ENCODE measurements at regions not wholly inside any gene's neighbourhood (a gene's known extent, or its start where the extent isn't known, plus 50 kb on each side); places are given as distances from the start of the nearest gene placed in this dataset.
A peak's percentile ranks its signal among the peaks of the same experiment; 100 is the strongest.

DNA sequence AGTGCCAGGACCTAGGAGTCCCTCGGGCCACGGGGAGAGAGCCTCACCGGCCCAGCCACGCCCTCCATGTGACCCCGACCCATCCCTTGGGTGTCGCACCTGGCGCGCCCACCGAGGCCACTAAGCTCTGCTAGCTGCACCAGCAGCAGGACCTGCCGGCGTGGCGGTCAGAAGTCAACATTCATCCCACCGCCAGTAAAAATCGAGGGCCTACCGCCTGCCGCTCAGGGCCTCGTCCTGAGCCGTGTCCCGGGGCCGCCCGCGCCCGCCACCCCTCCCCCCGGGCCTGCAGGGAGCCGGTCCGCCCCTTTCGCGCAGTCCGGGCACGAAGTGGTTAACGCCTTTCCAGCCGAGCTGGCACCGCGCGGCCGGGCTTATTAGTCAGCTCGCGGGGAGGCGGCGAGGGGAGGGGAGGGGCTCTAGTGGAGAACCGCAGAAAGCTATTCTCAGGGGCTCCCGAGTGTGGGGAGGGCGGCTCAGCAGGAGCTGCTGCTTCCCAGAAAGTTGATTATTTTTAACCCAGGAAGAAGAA, 124.4 kb downstream of the C9orf50 start:
- intact Hi-C loops (cut with DNase I; ENCODE audit: low total_unique reads), result loop anchor here (10.0 kb wide), 1 partner anchor 108 kb away; no protein-coding TSS in a partner anchor
- Histone ChIP-seq H3K4me1 (peaks cover 70 to 97% (median 87%) of the 10 kb centered on the region in 4 donors), H3K27me3 (no peaks in the 10 kb centered on the region), H3K27ac (peak overlapping the region; percentile 97 to 100 (median 100)), H3K4me3 (peak overlapping the region; percentile 50 to 65 (median 60)), H3K9me3 (no peaks in the 10 kb centered on the region), H3K36me3 (peaks cover 0 to 8% (median 2%) of the 10 kb centered on the region in 4 donors)
- peak; percentile 96 to 98 for DNase-seq
- TF ChIP-seq POLR2A (IDR thresholded peaks at IDR 0.05) (peak in 2 of 4 donors; percentile 75 to 88), POLR2AphosphoS5 (IDR thresholded peaks at IDR 0.05) (peak; percentile 73 to 95 (median 87)), EP300 (IDR thresholded peaks at IDR 0.05) (peak; percentile 49)
- TF ChIP-seq, protein P1, sequence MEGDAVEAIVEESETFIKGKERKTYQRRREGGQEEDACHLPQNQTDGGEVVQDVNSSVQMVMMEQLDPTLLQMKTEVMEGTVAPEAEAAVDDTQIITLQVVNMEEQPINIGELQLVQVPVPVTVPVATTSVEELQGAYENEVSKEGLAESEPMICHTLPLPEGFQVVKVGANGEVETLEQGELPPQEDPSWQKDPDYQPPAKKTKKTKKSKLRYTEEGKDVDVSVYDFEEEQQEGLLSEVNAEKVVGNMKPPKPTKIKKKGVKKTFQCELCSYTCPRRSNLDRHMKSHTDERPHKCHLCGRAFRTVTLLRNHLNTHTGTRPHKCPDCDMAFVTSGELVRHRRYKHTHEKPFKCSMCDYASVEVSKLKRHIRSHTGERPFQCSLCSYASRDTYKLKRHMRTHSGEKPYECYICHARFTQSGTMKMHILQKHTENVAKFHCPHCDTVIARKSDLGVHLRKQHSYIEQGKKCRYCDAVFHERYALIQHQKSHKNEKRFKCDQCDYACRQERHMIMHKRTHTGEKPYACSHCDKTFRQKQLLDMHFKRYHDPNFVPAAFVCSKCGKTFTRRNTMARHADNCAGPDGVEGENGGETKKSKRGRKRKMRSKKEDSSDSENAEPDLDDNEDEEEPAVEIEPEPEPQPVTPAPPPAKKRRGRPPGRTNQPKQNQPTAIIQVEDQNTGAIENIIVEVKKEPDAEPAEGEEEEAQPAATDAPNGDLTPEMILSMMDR (IDR thresholded peaks at IDR 0.05), result peak in 1 of 7 experiments; percentile 18
- WGBS, 5 donors, result 0 to 2% (median 0%) methylated on average over 8 to 43 of the region's 43 CpGs

DNA sequence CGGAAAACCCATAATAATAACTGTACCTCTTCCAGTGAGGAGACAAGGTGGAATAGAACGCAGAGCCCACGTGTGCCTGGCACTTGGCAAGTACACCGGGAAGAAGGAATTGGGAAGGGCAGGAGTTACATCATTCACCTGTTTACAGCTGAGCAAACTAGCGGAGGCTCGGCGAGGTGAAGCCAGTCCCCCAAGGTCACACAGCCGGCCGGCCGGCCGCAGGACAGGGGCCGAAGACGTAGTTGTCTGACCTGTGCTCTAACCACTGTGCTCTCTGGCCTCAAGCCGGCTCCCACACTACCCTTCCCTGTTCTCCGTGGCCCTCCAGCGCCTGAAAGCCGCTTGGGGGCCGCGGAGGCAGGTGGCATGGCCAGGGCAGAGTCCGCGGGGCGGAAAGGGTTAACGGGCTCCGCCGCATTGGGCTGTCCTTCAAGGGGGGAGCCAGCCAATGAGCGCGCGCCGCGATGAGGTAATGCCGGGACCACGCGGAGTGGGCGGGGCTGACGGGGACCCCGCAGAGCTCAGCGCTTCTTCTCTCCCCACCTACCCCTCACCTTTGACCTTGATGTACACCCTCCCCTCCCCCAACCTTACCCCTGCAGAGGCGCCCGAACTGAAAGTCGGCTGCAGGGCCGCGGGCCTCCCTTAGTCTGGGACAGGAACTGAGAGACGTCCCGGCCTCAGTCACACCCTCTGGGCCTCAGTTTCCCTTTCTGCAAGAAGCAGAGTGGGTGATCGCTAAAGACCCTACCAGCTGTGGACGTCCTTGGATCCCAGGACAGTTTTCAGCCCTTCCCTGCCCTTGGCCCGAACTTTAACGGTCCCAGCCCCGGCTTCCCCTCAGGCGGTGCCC, 125.1 kb downstream of the C9orf50 start:
- intact Hi-C loops (cut with DNase I; ENCODE audit: low total_unique reads), result loop anchor here (10.0 kb wide), 1 partner anchor 109 kb away; no protein-coding TSS in a partner anchor
- H3K27me3 ChIP-seq, result no peaks in the 10 kb centered on the region
- peaks cover 0 to 8% (median 2%) of the 10 kb centered on the region in 4 donors for H3K36me3 ChIP-seq
- 2 to 10% (median 3%) methylated on average over 31 to 50 of the region's 50 CpGs for WGBS, 5 donors
- H3K27ac ChIP-seq, result peak overlapping the region; percentile 97 to 100 (median 100)
- peak; percentile 96 to 98 for DNase-seq
- H3K9me3 ChIP-seq, result no peaks in the 10 kb centered on the region
- peak overlapping the region; percentile 50 to 65 (median 60) for H3K4me3 ChIP-seq
- H3K4me1 ChIP-seq, result peaks cover 77 to 97% (median 90%) of the 10 kb centered on the region in 4 donors
- TF ChIP-seq, protein P1 (IDR thresholded peaks at IDR 0.05), result no peak
- peak; percentile 52 to 91 (median 87) for TF ChIP-seq POLR2AphosphoS5 (IDR thresholded peaks at IDR 0.05)
- TF ChIP-seq POLR2A (IDR thresholded peaks at IDR 0.05), result peak in 1 of 4 donors; percentile 48
- no peak for TF ChIP-seq EP300 (IDR thresholded peaks at IDR 0.05)

DNA sequence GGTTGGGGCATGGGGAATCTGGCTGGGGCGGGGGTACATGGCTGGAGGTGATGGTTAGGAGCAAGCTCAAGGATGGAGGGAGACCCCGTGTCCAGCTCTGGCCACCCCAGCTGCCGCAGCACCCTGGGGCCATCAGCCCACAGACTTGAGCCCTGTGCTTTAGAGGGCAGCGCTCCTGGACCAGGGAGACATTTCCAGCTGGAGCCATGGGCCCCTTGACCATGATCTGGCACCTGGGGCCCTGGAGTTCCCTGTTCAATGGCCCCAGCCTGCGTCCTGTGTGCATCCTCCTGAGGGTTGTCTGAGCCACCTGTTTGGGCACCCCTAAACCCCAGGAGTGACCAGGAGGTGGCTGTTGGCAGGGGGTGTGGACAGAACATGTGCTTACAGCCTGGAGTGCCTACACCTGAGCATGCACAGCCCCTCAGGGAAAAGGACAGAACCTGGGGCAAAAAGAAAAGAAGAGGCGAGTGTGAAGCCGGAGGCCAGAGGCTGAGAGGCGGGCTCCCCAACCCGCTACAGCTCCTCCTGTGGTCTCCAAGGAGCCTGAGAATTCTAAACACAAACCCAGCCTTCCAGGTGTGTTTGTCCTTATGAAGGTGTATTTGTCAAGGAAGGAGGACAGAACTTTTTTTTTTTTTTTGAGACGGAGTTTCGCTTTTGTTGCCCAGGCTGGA, 126.7 kb downstream of the C9orf50 start:
- peak overlapping the region; percentile 79 to 100 (median 100) for H3K27ac ChIP-seq
- 46 to 66% (median 58%) methylated on average over 8 to 11 of the region's 11 CpGs for WGBS, 5 donors
- peak overlapping the region in 1 of 4 donors; percentile 65 for H3K4me3 ChIP-seq
- TF ChIP-seq, protein P1 (IDR thresholded peaks at IDR 0.05), result peak in 1 of 7 experiments; percentile 18
- TF ChIP-seq POLR2A (IDR thresholded peaks at IDR 0.05) (peak in 1 of 4 donors; percentile 9), EP300 (IDR thresholded peaks at IDR 0.05) (no peak), POLR2AphosphoS5 (IDR thresholded peaks at IDR 0.05) (peak in 2 of 3 donors; percentile 78 to 80)
- DNase-seq, result peak; percentile 76 to 90
- H3K9me3 ChIP-seq, result no peaks in the 10 kb centered on the region
- peaks cover 0 to 5% (median 1%) of the 10 kb centered on the region in 4 donors for H3K36me3 ChIP-seq
- intact Hi-C loops (cut with DNase I; ENCODE audit: low total_unique reads), result loop anchor here (10.0 kb wide), 1 partner anchor 111 kb away; no protein-coding TSS in a partner anchor
- no peaks in the 10 kb centered on the region for H3K27me3 ChIP-seq
- peaks cover 79 to 97% (median 93%) of the 10 kb centered on the region in 4 donors for H3K4me1 ChIP-seq

DNA sequence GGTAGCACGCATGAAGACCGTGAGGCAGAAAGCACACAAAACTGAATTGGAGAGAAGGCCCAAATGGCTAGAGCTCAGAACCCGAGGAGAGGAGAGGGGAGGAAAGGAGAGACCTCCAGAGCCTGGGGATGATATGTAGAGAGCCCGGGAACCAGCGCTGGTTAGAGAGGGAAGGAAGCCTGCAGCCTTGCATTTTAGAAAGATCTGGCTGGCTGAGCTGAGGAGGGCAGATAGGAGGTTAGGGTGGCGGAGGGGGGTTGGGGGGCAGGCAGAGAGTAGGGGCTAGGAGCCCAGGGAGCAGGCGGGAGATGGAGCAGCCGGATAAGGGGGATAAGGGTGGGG, 127.2 kb downstream of the C9orf50 start:
- Histone ChIP-seq H3K36me3 (peaks cover 0 to 5% (median 1%) of the 10 kb centered on the region in 4 donors), H3K9me3 (no peaks in the 10 kb centered on the region), H3K4me3 (no peak overlapping the region), H3K4me1 (peaks cover 80 to 97% (median 91%) of the 10 kb centered on the region in 4 donors), H3K27me3 (no peaks in the 10 kb centered on the region), H3K27ac (peak overlapping the region; percentile 79 to 100 (median 100))
- intact Hi-C loops (cut with DNase I; ENCODE audit: low total_unique reads), result loop anchor here (10.0 kb wide), 1 partner anchor 111 kb away; no protein-coding TSS in a partner anchor
- TF ChIP-seq EP300 (IDR thresholded peaks at IDR 0.05) (no peak), POLR2AphosphoS5 (IDR thresholded peaks at IDR 0.05) (no peak), POLR2A (IDR thresholded peaks at IDR 0.05) (no peak)
- TF ChIP-seq, protein P1 (IDR thresholded peaks at IDR 0.05), result no peak
- WGBS, 5 donors, result 34 to 74% (median 51%) methylated on average over 8 of the region's 8 CpGs
- DNase-seq, result no peak
